Ureter (tissue), 1 donor: ENCODE measurements at regions not wholly inside any gene's neighbourhood (a gene's known extent, or its start where the extent isn't known, plus 50 kb on each side); places are given as distances from the start of the nearest gene placed in this dataset.

Experiments used
- DNase-seq: peaks from one replicate; pipeline ENCODE4 v3.0.0-alpha.2; 2020; ENCODE audit warnings: low spot score
- donor health status: DM: yes; HTN: yes; CAD: no.

GRCh38 chr11:24043842-24044241 lies 453.0 kb upstream of the LUZP2 start:
- no peak for DNase-seq

DNA sequence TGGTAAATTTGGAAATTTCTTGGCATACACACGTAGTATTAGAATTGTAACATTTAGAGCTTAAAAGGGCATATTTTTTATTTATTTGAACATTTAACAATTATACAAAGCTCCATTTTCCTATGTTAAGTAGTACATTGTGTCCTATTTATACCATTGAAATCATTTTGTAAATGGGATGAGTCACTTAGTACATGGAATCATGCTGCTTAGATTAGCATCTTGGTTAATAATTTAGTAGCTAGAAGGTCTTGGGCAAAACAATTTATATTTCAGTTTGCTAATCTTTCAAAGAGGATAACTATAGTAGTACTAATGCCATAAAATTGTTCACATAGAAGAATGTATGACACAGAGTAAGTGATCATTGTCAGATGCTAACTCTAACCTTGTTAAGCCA lies 450.1 kb upstream of the LUZP2 start:
- DNase-seq = no peak

GRCh38 chr11:24056051-24056450 lies 440.8 kb upstream of the LUZP2 start:
- DNase-seq = no peak

GRCh38 chr11:24060125-24060524 lies 436.7 kb upstream of the LUZP2 start:
- DNase-seq = no peak

- no peak for DNase-seq
Observed at GRCh38 chr11:24064309-24064903, 432.4 kb upstream of the LUZP2 start.

- DNase-seq = no peak
Observed at GRCh38 chr11:24068197-24068596, 428.7 kb upstream of the LUZP2 start.

DNA sequence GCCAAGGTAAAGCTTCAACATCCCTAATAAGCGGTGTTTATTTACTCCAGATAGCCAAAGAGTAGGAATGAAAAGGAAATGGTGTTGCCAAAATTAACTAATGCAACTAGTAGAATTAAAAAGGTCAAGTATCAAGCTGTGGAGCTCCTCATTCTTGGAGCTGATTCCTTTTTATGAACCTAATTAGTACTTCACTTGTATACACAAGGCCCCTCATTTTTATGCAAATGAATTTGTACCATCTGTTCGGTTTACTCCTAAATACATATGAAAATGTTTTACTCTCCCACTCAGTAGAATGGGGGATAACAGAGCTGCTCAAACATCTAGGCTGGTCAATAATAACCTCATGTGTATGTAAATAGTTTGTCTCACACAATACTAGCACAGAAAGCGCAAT lies 426.4 kb upstream of the LUZP2 start:
- no peak for DNase-seq

- DNase-seq = no peak
Observed at GRCh38 chr11:24078018-24078417, 418.8 kb upstream of the LUZP2 start.

GRCh38 chr11:24082241-24082640 lies 414.6 kb upstream of the LUZP2 start:
- no peak for DNase-seq

GRCh38 chr11:24082860-24083259 lies 414.0 kb upstream of the LUZP2 start:
- no peak for DNase-seq

DNA sequence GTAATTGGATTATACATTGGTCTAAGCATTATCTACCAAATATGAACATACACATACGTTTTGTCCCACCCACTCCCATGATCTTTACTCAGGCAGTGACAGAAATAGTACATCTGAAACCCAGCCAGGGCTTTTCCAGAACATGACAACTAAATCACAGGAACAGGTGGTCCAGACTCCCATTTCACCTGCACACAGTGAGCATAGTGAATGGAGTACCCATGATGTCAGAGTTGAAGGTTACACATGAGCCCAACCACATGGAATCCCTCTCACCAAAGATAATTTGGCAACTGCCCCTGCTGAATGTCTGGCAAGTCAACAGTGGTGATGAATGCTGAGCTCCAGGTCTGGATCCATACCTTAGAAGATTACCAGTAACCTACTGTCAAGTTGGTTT lies 411.9 kb upstream of the LUZP2 start:
- no peak for DNase-seq

GRCh38 chr11:24086921-24087320 lies 409.9 kb upstream of the LUZP2 start:
- DNase-seq = no peak

- no peak for DNase-seq
Observed at GRCh38 chr11:24091594-24091993, 405.3 kb upstream of the LUZP2 start.

GRCh38 chr11:24093375-24093774 lies 403.5 kb upstream of the LUZP2 start:
- no peak for DNase-seq

DNA sequence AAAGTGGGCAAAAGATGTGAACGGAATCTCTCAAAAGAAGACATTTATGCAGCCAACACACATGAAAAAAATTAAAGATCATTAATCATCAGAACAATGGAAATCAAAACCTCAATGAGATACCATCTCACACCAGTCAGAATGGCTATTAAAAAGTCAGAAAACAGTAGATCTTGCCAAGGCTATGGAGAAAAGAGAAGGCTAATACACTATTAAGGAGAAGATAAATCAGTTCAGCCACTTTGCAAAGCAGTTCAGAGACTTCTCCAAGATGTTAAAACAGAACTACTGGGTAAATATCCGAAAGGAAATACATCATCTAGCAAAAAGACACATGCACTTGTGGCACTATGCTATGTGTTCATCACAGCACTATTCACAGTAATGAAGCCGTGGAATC lies 388.2 kb upstream of the LUZP2 start:
- no peak for DNase-seq

GRCh38 chr11:24122291-24122690 lies 374.6 kb upstream of the LUZP2 start:
- DNase-seq = no peak

DNA sequence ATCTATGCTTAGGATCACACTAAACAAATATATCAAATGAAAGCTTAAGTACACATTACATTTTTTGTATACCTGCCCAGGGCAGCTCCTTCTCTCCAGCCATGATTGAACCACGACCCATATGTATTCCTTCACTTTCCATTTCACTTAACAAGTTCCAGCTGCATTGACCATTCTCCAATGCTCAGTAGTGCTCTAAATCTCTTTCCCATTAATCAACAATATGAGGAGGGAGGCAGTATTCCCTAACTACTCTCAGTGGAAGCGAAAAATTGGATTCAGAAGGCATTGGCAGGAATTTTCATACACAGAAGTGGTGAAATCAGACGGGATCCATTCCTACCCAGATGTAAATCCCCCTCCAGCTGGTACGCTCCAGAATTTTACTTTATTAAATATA lies 372.0 kb upstream of the LUZP2 start:
- no peak for DNase-seq

GRCh38 chr11:24131698-24132097 lies 365.2 kb upstream of the LUZP2 start:
- DNase-seq = no peak

- no peak for DNase-seq
Observed at GRCh38 chr11:24132471-24132870, 364.4 kb upstream of the LUZP2 start.

- no peak for DNase-seq
Observed at GRCh38 chr11:24134879-24135589, 361.8 kb upstream of the LUZP2 start.

DNA sequence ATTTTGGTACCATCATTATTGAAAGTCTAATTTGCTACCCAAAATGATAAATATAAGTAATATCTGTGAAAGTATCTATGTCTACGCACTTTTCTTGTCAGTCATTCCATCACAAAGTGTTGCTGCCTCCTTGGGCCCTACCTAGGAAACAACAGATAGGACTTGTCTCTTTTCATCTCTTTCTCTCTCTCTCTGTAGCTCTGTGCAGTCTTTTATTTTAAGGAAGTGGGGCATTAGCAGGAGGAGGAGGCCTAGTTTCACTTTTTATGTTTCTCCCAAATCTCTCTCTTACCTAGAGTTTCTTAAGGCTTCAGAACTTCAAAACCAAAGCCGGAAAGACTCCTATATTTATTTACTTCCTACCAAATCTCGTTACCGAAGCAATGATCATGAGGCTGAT lies 354.8 kb upstream of the LUZP2 start:
- DNase-seq = no peak

- DNase-seq = no peak
Observed at GRCh38 chr11:24145411-24145810, 351.4 kb upstream of the LUZP2 start.

DNA sequence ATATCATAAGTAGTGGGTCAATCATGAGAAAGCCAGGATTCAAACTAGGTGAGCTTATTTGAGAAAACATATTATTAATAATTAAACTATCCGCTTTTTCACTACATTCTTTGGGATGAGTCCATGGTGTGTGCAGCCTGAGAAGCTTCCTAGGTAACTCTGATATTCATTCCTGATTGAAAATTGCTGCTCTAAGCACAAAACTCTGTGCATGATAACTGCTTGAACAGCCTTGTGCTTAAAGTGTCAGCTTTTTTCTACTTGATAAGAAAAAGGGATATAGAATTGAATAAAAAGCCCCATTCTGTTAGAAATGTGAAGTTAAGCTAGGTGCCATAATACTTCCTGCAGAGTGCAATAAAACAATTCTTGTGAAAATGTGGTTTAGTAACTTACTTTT lies 343.5 kb upstream of the LUZP2 start:
- DNase-seq = no peak

DNA sequence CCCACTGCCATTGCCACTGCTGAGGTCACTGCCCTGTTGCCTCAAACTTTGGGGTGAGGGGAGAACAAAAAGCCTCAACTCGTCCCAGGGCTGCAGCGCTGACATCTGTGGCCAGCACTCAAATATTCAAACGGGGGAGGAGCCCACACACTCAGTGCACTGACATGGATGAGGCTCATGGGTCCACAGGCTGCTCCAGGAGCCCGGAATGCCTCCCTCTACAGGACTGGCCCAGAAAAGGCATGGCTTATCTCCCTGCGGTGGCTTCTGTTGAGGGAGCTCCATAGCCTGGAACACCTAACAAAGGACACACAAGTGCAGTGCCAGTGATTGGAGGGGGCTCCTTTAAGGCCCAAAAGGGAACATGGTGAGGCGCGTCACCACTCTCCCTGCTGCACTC lies 341.1 kb upstream of the LUZP2 start:
- DNase-seq = no peak
